HG02973 (cell line): ENCODE measurements at regions not wholly inside any gene's neighbourhood (a gene's known extent, or its start where the extent isn't known, plus 50 kb on each side); places are given as distances from the start of the nearest gene placed in this dataset.

ENCODE experiments used
- ATAC-seq: cut with Tn5 transposase; IDR thresholded peaks from one replicate; pipeline ENCODE4 v1.9.1; 2021; ENCODE audit warnings: moderate library complexity; ENCODE audit not compliant: unreplicated experiment

DNA sequence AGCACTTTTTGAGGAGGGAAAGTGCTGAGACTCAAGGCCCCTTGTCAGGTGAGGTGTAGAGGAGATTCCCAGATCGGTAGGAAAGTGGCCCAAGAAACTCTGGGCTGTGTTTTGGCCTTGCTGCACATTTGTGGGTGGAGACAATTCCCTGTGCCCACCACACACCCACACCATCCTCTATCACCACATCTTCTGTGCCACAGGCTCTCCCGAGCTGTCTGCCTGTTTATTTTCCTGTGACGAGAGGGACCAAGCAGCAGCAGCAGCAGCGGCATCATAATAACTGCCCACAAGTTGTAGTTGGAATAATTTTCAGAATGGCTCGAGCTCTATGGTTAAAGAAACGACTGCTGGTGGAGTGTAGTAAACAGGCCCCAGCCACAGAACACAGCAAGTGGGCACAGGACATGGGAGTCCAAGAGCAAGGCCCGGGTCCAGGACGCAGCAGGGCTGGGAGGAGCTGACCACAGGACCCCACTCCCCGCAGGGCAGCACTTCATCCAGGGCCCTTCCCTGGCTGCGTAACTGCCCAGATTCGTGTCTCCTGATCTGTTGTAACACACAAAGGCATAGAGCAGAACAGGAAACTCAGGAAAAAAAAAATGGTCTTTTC, 55.6 kb upstream of the BCL2L14 start:
- ATAC-seq: no peak

DNA sequence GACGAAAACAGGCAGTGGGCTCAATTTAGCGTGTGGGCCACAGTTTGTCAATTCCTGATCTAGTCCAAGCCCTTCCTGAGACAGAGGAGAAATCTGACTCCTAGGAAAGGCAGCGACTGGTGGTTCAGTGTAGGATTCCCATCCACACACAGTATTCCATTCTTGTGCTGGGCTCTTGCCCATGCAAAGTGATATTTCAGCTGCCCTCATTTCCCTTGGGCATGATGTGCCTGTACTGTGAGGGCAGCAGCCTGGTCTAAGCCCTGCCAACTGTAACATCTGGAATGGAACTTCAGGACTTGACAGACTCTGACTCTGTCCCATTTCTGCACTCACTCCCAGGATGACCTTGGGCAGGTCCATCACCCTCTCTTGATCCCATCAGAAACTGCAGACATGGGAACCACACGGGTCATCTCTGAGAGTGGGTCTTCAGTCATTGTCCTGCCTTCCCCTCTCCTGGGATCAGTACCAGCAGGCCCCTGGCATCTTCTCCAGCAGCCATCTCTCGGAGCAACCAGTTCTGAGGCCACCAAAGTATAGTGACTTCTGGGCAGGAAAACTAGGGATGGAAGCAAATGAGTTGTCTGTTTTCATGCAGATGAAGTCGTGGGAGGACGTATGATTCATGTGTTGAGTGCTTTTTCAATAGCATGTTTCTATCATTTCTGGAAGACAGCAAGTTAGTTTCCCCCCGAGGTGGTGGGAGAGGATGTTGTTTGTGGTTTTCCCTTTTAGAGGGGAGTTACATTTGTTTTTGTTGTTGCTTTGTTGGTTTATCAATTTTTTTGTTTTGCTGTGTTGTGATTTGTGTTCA, 54.2 kb upstream of the BCL2L14 start:
- no peak for ATAC-seq

DNA sequence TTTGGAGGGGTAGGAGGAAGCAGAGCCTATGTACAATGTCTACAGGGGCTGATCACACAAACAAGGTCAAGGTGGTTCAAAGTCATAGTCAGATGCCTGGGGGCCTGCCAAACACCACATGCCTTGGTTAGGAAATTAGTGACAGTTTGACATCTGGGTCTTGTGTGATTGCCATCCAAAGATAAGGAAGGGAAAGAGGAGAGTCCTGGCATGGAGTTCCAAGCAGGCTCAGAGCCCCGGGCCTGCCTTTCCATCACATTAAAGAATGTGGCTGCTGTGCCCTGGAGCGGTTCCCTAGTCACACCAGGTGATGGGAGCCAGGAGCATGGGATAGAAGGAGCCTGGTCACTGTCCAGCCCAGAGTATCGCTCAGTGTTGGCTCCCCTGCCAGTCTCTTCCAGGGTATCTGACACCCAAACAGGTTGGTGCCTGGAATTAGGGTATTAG, 53.6 kb upstream of the BCL2L14 start:
- ATAC-seq: no peak

DNA sequence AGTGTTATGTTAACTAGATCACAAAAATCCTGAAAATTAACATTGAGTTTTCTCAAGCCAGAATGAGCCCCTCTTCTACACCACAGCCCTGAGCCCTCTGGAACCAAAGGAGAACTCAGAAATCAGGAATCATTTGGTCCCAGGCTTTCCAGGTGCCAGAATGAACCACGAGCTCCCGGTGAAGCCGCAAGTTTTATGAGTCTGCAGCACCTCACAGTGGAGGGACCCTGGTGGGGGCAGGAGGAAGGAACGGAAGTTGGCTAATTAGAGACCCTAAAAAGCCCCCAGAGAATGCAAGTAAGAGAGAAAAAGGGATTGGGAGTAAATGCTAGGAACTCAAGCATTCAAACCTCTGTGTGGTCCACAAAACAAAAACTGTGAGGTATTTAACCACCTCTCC, 52.9 kb upstream of the BCL2L14 start:
- no peak for ATAC-seq

DNA sequence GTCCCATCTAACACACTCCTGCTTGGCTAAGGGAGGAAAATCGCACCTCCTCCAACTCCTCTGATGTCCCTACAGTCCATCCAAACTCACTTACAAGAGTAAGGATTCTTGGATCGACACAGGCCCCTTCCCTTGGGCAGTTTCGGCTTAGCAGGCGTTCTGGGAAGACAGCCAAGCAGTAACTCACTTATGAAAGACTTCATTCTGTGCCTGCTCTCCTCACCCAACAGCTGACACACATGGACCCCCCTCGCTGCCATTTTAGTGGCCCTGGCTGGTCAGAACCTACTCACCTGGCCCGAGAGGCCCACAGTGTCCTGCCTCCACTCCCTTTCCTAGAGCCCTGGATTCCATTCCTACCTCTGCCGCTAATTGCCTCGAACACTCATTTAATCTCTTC, 52.3 kb upstream of the BCL2L14 start:
- no peak for ATAC-seq

DNA sequence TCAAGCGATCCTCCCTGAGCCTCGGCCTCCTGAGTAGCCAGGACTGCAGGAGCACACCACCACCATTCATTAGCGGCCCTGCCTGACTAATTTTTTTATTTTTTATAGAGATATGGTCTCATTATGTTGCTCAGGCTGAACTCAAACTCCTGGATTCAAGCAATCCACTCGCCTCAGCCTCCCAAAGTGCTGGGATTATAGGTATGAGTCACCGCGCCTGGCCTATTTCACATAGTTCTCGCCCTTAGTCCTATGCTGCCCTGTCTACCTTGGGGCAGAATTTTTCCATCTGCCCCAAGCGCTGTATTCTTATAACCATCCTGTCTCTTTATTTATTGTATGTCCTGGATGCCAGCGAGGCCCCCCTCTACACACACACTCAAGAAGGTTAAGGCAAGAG, 50.9 kb upstream of the BCL2L14 start:
- no peak for ATAC-seq

DNA sequence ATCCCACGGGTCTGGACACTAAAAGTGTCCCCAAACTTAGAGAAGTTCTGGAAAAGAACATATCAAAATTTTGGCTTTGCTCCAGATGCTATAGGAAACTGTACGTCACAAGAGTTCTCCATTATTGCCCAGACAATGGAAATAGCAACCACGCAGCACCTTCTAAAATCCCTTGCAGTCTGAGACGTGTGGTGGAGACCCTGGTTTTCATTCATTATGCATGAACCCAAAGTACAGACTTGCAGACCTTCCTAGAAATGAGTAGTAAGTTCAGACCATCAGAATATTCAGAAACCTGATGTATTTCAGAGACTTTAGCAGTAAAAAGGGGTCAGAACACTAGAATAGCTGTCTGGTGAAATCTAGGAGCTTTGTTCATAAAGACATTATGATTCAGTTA, 50.0 kb upstream of the BCL2L14 start:
- ATAC-seq: no peak
